Progenitor cell of endocrine pancreas (in vitro differentiated cells): ENCODE measurements at regions not wholly inside any gene's neighbourhood (a gene's known extent, or its start where the extent isn't known, plus 50 kb on each side); places are given as distances from the start of the nearest gene placed in this dataset.

Experiments used
- DNase-seq: peaks from one replicate; pipeline ENCODE4 v3.0.0; 2021; ENCODE audit warnings: low spot score; ENCODE audit not compliant: unreplicated experiment
- H3K27ac Mint-ChIP-seq: 2 replicates; pipeline ENCODE4 v1.8.0; 2021; ENCODE audit warnings: mild to moderate bottlenecking, moderate library complexity, mixed read lengths
- H3K27me3 Mint-ChIP-seq: 2 replicates; pipeline ENCODE4 v1.8.0; 2021; ENCODE audit warnings: mixed read lengths
- H3K36me3 Mint-ChIP-seq: 2 replicates; pipeline ENCODE4 v1.8.0; 2022; ENCODE audit warnings: mixed read lengths; ENCODE audit not compliant: insufficient read depth
- H3K4me1 Mint-ChIP-seq: 2 replicates; pipeline ENCODE4 v1.8.0; 2021; ENCODE audit warnings: low read depth, mixed read lengths
- H3K4me3 Mint-ChIP-seq: 2 replicates; pipeline ENCODE4 v1.8.0; 2021; ENCODE audit warnings: low read depth, mild to moderate bottlenecking, moderate library complexity, mixed read lengths
- H3K9me3 Mint-ChIP-seq: 2 replicates; pipeline ENCODE4 v1.8.0; 2021; ENCODE audit warnings: low read depth, mixed read lengths
- TF ChIP-seq, protein P1 (sequence below): fragments of 200-600 bp; sonication (generic); IDR thresholded peaks from one replicate; pipeline ENCODE4 v1.5.0; 2021; ENCODE audit warnings: antibody characterized with exemption, mild to moderate bottlenecking; ENCODE audit not compliant: unreplicated experiment

DNA sequence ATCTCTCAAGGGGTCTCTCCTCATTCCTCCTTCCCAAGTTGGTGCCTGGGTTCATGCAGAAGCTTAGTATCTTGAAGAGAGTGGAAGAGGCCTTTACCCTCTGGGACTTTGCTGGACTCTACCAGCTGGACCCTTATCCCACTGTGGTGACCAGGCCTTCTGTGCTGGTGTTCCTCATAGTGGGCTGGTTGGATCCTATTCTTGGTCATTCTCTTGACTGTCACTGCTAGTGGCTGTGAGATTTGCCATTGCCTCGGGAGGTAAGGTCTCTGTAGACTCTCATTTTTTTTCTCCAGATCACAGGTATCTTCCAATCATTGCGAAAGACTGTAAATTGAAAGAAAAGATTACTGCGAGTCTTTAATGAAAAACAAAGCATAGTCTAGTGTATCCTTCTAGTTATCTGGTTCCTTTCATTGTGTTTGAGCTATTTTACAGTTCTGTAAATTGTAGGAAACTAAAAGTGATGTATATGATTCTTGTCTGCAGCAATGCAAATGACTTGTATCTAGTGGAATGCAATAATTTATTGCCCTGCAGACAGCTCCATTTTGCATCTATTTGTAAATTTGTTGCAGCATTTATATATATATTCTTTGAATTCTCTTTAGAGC is 217.9 kb downstream of the AEBP2 start:
- TF ChIP-seq, protein P1, sequence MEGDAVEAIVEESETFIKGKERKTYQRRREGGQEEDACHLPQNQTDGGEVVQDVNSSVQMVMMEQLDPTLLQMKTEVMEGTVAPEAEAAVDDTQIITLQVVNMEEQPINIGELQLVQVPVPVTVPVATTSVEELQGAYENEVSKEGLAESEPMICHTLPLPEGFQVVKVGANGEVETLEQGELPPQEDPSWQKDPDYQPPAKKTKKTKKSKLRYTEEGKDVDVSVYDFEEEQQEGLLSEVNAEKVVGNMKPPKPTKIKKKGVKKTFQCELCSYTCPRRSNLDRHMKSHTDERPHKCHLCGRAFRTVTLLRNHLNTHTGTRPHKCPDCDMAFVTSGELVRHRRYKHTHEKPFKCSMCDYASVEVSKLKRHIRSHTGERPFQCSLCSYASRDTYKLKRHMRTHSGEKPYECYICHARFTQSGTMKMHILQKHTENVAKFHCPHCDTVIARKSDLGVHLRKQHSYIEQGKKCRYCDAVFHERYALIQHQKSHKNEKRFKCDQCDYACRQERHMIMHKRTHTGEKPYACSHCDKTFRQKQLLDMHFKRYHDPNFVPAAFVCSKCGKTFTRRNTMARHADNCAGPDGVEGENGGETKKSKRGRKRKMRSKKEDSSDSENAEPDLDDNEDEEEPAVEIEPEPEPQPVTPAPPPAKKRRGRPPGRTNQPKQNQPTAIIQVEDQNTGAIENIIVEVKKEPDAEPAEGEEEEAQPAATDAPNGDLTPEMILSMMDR: no peak
- no peak overlapping the region for H3K27ac Mint-ChIP-seq
- no peak for DNase-seq
- peaks cover 3% of the 10 kb centered on the region for H3K36me3 Mint-ChIP-seq
- H3K4me3 Mint-ChIP-seq: no peak overlapping the region
- H3K4me1 Mint-ChIP-seq: no peaks in the 10 kb centered on the region
- no peaks in the 10 kb centered on the region for H3K27me3 Mint-ChIP-seq
- H3K9me3 Mint-ChIP-seq: peaks cover 7% of the 10 kb centered on the region

DNA sequence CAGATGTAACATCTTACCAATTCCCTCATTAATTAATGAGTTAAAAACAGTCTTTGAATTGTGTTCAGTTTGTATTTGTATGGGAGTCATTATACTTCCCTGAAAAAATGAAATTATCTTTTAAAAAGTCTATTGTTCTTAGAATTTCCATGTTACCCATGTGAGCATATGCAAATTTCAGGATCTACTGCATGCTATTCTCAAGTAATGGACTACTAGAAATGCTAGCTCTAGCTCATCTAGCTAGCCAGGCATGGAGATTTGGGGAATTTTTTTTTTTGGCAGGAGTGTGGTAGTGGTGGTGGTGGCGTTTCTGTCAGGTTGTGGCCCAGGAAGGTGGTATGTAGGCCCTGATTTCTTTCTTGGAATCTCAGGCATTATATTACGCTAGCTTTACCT is 218.4 kb downstream of the AEBP2 start:
- no peaks in the 10 kb centered on the region for H3K27me3 Mint-ChIP-seq
- H3K4me1 Mint-ChIP-seq: peaks cover 1% of the 10 kb centered on the region
- H3K36me3 Mint-ChIP-seq: peaks cover 3% of the 10 kb centered on the region
- no peak overlapping the region for H3K4me3 Mint-ChIP-seq
- TF ChIP-seq, protein P1: no peak
- no peak overlapping the region for H3K27ac Mint-ChIP-seq
- peaks cover 7% of the 10 kb centered on the region for H3K9me3 Mint-ChIP-seq
- DNase-seq: no peak

DNA sequence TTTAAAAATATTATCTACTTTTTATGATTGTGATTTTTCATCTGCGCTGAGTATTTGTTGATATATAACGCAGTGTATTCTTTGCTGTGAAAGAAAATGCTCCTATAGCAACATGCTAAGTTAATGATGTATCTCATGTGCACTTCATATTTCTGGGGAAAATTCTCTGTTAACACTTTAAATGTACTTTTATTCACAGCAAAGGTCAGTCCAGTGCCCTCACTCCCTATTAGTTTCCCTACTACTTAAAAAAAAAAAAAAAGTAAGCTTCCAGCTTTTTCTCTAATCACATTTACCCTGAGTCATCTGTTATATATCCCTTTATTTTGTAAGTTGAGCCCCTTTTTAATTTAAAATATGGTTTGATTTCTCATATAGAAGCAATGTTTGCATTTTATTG is 219.8 kb downstream of the AEBP2 start:
- H3K36me3 Mint-ChIP-seq: peaks cover 1% of the 10 kb centered on the region
- peaks cover 11% of the 10 kb centered on the region for H3K9me3 Mint-ChIP-seq
- no peak overlapping the region for H3K27ac Mint-ChIP-seq
- peaks cover 1% of the 10 kb centered on the region for H3K4me1 Mint-ChIP-seq
- TF ChIP-seq, protein P1: no peak
- no peak for DNase-seq
- H3K27me3 Mint-ChIP-seq: no peaks in the 10 kb centered on the region
- no peak overlapping the region for H3K4me3 Mint-ChIP-seq

DNA sequence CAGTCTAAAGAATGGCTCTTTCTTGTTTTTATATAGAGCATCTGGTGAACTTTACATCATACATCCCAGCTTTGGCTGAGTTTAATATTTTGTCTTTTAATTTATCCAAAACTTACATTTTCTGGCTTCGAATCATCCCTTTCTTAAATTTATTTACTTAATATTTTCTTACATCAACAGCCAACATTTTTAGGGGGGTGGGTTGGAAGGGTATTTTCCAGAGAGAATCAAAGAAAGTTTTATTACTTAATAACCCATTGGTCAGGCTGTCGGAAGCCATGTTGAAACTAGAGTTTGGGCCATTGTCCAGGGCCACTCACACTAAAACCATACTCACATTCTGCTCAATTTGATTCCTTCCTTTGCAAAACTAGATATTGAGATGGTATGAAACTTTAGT is 220.2 kb downstream of the AEBP2 start:
- Mint-ChIP-seq H3K36me3 (peaks cover 1% of the 10 kb centered on the region), H3K27me3 (no peaks in the 10 kb centered on the region), H3K9me3 (peaks cover 11% of the 10 kb centered on the region), H3K27ac (no peak overlapping the region), H3K4me3 (no peak overlapping the region), H3K4me1 (peaks cover 1% of the 10 kb centered on the region)
- TF ChIP-seq, protein P1: no peak
- DNase-seq: no peak

DNA sequence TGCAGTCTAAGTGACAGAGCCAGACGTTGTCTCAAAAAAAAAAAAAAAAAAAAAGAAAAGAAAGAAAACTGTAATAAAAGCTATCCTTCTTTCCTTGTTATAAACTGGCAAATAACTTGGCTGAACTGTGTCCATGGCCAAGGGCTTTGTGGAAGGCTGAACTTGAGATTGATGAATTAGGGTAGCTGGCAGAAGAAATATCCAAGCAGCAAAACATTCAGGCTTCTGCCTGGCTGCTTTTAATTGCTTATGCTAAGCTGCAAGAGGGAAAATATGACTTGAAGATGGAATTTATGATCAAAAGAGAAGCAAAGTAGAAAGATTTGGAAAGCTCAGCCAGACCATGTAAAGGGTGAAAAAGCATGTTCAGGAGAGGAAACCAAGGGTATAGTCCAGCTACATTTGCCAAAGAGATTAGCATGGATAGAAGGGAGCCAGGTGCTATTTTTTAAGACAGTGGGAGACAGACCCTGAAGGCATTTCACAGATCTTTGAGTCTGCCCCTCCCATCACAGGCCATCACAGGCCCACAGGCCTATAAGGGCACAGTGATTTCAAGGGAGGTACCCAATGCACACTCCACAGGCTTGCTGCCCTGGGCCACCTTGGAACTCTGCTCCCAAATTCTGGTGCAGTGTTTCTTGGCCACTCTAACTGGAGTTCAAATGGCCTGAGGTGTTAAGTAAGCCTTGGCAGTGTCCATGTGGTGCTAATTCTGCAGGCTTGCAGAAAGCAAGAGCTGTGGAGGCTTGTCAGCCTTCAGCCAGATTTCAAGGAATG is 226.0 kb downstream of the AEBP2 start:
- Mint-ChIP-seq H3K27me3 (no peaks in the 10 kb centered on the region), H3K36me3 (no peaks in the 10 kb centered on the region), H3K27ac (no peak overlapping the region), H3K9me3 (peaks cover 4% of the 10 kb centered on the region), H3K4me3 (no peak overlapping the region), H3K4me1 (peaks cover 6% of the 10 kb centered on the region)
- TF ChIP-seq, protein P1: no peak
- DNase-seq: no peak
